Fibroblast of pulmonary artery (primary cell): ENCODE measurements at regions not wholly inside any gene's neighbourhood (a gene's known extent, or its start where the extent isn't known, plus 50 kb on each side); places are given as distances from the start of the nearest gene placed in this dataset.

ENCODE experiments used
- DNase-seq: peaks from one replicate; pipeline ENCODE4 v3.0.0-alpha.2; 2010; ENCODE audit warnings: low read depth
- H3K4me3 ChIP-seq: replicated peaks from 2 replicates; pipeline ENCODE4 v1.5.1; 2011; ENCODE audit warnings: low read depth, mild to moderate bottlenecking, control low read depth, low read length, moderate library complexity
- CTCF ChIP-seq: IDR thresholded peaks from 2 replicates; pipeline ENCODE4 v1.5.1; 2011; ENCODE audit warnings: mild to moderate bottlenecking, control low read depth, low read length, inconsistent platforms; ENCODE audit errors: missing control alignments

DNA sequence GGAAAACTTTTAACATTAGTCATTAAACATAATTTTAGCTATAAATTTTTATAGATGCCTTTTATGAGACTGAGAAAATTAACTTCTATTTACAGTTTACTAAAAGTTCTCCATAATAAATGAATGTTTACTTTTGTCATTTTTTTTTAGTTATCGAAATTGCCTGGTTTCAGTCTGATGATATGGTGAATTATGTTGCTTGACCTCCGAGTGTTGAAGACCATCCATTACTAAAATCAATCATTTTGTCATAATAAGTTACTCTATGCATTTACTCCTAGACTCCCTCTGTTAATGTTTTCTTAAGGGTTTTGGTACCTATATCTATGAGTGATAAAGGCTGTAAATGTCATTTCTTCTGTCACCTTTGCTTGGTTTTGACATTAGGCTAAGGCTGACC, 516.0 kb upstream of the ROBO1 start:
- no peak for TF ChIP-seq CTCF
- DNase-seq: no peak
- H3K4me3 ChIP-seq: no peak overlapping the region

- no peak for TF ChIP-seq CTCF
- DNase-seq: no peak
- H3K4me3 ChIP-seq: no peak overlapping the region
Observed at GRCh38 chr3:80278056-80278455, 510.3 kb upstream of the ROBO1 start.

GRCh38 chr3:80275120-80275519, 507.3 kb upstream of the ROBO1 start:
- H3K4me3 ChIP-seq: no peak overlapping the region
- no peak for DNase-seq
- no peak for TF ChIP-seq CTCF

DNA sequence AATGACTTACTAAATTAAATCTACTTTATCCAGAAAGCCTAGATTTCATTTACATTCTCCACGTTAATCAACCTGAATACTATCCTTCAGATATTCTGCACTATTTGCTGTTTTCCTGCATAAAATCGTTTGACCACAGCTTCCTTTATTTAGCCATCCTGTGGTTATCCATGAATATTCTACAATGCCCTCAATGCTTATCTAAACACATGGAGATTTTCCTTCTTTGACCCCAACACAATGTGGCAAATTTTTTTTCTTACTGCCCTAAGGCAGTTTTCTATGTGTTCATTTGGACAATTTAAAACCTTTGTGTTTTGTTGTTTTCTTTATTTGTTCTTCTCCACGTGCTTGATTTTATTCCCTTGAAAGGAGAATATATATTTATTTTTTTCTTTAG, 495.5 kb upstream of the ROBO1 start:
- no peak for TF ChIP-seq CTCF
- no peak for DNase-seq

GRCh38 chr3:80261082-80261481, 493.3 kb upstream of the ROBO1 start:
- TF ChIP-seq CTCF: no peak
- H3K4me3 ChIP-seq: no peak overlapping the region
- no peak for DNase-seq

More for the DNA sequence above, 495.5 kb upstream of the ROBO1 start:
- no peak overlapping the region for H3K4me3 ChIP-seq

DNA sequence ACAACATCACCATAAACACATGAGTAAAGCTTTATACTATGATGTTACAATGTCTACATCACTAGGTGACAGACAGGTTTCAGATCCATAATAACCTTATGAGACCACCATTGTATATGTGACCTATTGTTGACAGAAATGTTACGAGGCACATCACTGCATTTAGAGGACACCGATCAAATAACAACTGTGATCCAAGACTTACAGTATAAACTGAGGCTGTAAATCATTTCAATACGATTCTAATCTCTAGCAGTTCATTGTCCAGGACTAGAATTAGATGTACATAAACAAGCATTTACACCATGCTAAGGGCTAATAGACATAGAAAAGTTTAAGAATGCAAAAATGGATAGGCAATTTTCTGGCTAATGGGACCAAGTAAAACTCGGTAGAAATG, 491.9 kb upstream of the ROBO1 start:
- TF ChIP-seq CTCF: no peak
- no peak overlapping the region for H3K4me3 ChIP-seq
- no peak for DNase-seq

DNA sequence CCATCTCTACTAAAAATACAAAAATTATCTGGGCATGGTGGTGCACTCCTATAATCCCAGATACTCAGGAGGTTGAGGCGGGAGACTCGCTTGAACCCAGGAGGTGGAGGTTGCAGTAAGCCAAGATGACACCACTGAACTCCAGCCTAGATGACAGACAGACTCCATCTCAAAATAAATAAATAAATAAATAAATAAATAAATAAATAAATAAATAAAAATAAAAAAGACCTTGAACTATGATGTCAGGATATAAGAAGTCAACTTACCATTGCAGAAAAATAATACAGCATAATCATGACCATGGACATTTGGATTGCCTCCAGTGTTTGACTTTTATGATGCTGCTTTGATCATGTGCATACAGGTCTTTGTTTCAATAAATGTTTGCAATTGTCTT, 484.3 kb upstream of the ROBO1 start:
- no peak for TF ChIP-seq CTCF
- no peak overlapping the region for H3K4me3 ChIP-seq
- DNase-seq: no peak
